GM19324 (cell line): ENCODE measurements at regions not wholly inside any gene's neighbourhood (a gene's known extent, or its start where the extent isn't known, plus 50 kb on each side); places are given as distances from the start of the nearest gene placed in this dataset.
"Not testable (repeated sequence)": the region's sequence is repeated elsewhere in the genome, so short reads cannot be mapped to it uniquely, and the experiment has no call there.

Source experiments
- ATAC-seq: cut with Tn5 transposase; IDR thresholded peaks from one replicate; pipeline ENCODE4 v1.9.1; 2021; ENCODE audit warnings: mild to moderate bottlenecking, moderate library complexity; ENCODE audit not compliant: unreplicated experiment, low FRiP score

DNA sequence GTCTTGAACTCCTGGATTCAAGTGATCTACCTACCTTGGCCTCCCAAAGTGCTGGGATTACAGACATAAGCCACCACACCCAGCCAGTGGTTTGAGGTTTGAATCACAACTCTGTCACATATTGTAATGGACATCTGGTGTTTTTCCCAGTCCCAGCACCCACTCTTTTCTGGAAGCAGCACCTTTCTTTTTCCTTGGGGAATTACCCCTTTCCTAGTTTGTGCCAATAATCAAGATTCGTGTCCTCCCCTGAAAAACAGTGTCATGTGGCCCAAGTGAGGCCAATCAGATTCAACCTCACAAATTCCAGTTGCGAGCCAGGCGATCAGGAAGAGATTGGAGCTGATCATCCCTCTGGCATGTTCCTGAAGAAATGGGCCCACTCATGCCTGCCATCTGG, 71.7 kb upstream of the SGK1 start:
- ATAC-seq, result no peak

GRCh38 chr6:134389129-134389528, 71.2 kb upstream of the SGK1 start:
- no peak for ATAC-seq

DNA sequence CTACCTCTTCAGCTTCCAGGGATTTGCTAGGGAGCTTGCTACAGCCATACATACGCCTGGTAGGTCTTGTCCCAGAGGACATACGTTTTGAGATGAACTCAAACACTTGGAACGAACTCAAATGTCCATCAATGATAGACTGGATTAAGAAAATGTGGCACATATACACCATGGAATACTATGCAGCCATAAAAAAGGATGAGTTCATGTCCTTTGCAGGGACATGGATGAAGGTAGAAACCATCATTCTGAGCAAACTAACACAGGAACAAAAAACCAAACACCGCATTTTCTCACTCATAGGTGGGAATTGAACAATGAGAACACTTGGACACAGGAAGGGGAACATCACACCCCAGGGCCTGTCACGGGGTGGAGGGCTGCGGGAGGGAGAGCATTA, 68.6 kb upstream of the SGK1 start:
- not testable (repeated sequence) for ATAC-seq

- ATAC-seq, result no peak
These were observed 64.0 kb upstream of the SGK1 start for GRCh38 chr6:134381959-134382358.

DNA sequence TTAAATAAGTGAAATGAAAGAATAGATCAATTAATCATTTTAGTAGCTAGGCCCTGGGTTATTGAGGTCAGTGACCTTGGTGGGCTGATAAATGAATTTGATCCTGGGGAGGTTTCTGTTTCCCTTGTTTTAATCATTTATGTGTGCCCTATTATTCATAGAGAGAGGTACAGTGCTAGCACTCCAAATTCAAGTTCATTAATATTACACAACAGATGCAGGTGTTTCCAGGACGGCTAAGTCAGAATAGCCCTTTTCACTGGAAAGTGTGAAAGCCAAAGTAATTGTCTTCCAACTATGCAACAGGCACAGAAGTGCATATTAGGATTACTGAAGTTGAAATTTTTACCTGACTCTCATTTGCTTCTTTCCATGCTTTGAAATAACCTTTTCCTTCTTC, 61.7 kb upstream of the SGK1 start:
- no peak for ATAC-seq

- peak; percentile 92 for ATAC-seq
These were observed 61.2 kb upstream of the SGK1 start for GRCh38 chr6:134379076-134379475.

GRCh38 chr6:134378426-134378825, 60.5 kb upstream of the SGK1 start:
- no peak for ATAC-seq

GRCh38 chr6:134376785-134377184, 58.9 kb upstream of the SGK1 start:
- no peak for ATAC-seq

GRCh38 chr6:134375220-134375580, 57.3 kb upstream of the SGK1 start:
- no peak for ATAC-seq

- no peak for ATAC-seq
These were observed 56.7 kb upstream of the SGK1 start for GRCh38 chr6:134374491-134375219.

GRCh38 chr6:134373993-134374392, 56.1 kb upstream of the SGK1 start:
- no peak for ATAC-seq

DNA sequence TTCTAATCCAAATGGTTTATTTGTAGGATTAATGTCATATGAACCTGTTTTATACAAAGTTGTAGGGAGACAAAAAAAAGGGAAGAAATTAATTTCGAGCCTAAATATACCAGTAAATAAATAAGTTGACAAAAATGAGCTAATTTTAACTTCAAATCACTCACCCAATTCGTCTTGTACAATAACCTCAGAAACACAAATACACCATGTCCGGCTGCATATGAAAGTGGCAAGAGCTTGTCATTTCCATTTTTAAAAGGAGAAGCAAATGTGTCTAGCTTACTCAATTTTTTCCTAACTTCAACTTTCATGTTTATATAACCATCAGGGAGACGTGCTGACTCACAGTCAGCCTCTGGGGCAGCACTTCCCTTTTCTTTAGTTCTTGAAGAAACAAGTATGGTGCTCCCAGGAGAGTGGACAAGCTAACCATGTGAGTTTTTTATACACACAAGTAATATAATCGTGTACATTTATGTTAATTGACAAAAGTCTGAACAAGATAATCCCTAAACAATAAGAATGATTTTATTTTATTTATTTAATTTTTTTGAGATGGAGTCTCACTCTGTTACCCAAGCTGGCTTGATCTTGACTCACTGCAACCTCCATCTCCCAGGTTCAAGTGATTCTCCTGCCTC, 55.5 kb upstream of the SGK1 start:
- ATAC-seq, result peak; percentile 82

DNA sequence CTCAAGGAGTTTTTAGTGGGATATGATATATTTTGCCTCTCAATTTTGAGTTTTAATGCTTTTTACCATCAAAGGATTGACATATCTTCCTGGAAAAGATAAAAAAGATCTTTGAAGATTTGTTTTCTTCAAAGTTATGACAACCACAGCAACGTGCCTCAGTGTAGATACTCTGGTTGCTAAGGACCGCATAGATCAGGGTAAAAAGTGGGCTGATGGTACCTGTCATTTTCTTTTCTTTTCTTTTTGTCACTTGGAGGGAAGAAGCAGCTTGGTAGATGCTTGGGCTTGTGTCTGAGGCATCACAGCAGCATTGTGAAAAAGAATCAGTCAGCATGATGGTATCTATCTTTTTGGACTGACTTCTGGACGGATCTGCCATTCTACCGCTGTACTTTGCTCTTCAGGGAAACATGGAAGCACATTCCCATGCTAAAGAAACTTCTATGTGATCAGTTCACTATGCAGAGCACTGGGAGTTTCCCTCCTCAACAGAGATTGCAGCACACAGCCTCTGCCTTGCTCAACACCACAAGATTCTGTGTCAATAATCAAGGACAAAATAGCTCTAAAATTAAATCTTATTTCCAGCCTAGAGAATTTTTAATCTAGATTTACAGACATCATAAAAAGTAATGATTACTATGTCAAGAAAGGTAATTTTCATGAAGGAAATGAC, 54.8 kb upstream of the SGK1 start:
- ATAC-seq, result no peak

GRCh38 chr6:134368670-134369069, 50.8 kb upstream of the SGK1 start:
- no peak for ATAC-seq
